NB4 (cell line): ENCODE measurements at regions not wholly inside any gene's neighbourhood (a gene's known extent, or its start where the extent isn't known, plus 50 kb on each side); places are given as distances from the start of the nearest gene placed in this dataset.

Experiments
- CTCF ChIP-seq: IDR thresholded peaks from one replicate; pipeline ENCODE4 v1.5.1; 2012; ENCODE audit warnings: low read depth, low read length
- MYC ChIP-seq: IDR thresholded peaks from 2 replicates; pipeline ENCODE4 v1.6.1; 2011; ENCODE audit warnings: low read depth, low read length
- POLR2A ChIP-seq: IDR thresholded peaks from 2 replicates; pipeline ENCODE4 v1.6.1; 2011; ENCODE audit warnings: mild to moderate bottlenecking; ENCODE audit not compliant: insufficient read length; ENCODE audit errors: extremely low read depth
- TF ChIP-seq, protein P1 (sequence below): IDR thresholded peaks from 2 replicates; pipeline ENCODE4 v1.6.1; 2011; ENCODE audit warnings: low read depth, low read length

DNA sequence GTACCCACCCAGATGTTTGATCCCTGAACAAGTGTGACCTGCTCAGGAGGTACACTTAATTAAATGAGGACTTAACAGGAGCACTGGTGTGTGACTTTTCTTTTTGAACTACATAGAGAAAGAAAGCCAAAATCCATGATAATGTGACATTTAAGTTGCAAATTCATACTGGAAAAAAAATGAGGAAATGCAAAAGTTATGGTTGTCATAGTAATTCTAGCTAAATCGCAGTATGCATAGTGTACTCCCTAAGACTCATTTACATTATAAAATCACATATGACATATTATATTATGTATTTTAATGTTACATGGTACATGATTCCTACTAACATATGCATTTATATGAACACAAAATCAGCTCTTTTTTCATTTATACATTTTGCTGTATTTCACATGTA, 92.0 kb upstream of the PCSK5 start:
- TF ChIP-seq CTCF, result no peak
- no peak for TF ChIP-seq MYC
- TF ChIP-seq POLR2A, result no peak
- TF ChIP-seq, protein P1, sequence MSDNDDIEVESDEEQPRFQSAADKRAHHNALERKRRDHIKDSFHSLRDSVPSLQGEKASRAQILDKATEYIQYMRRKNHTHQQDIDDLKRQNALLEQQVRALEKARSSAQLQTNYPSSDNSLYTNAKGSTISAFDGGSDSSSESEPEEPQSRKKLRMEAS, result no peak
